ENCODE measurements at regions not wholly inside any gene's neighbourhood (a gene's known extent, or its start where the extent isn't known, plus 50 kb on each side); places are given as distances from the start of the nearest gene placed in this dataset.
"Not testable (repeated sequence)": the region's sequence is repeated elsewhere in the genome, so short reads cannot be mapped to it uniquely, and the experiment has no call there.

GRCh38 chr5:42309865-42310264 lies 113.4 kb upstream of the GHR start:
- Histone ChIP-seq H4K20me1 (ENCODE audit: low read depth) (no peaks in the 10 kb centered on the region), H3K36me3 (no peaks in the 10 kb centered on the region), H3K9me3 (ENCODE audit: low read depth) (no peaks in the 10 kb centered on the region), H2AFZ (replicated peaks) (no peak overlapping the region), H3K9ac (no peak overlapping the region), H3K79me2 (ENCODE audit: low read depth) (no peaks in the 10 kb centered on the region), H3F3A (ENCODE audit: low read depth) (no peaks in the 10 kb centered on the region), H3K27me3 (no peaks in the 10 kb centered on the region), H3K4me1 (no peaks in the 10 kb centered on the region), H3K4me2 (no peak overlapping the region), H3K4me3 (no peak overlapping the region), H3K27ac (no peak overlapping the region)
- no peak for DNase-seq (ENCODE audit: low spot score)
- Mint-ChIP-seq H3K27me3 (ENCODE audit: insufficient read depth, low read depth) (peaks cover 3% of the 10 kb centered on the region), H3K4me1 (no peaks in the 10 kb centered on the region), H3K4me3 (no peak overlapping the region), H3K36me3 (no peaks in the 10 kb centered on the region), H3K9me3 (no peaks in the 10 kb centered on the region), H3K27ac (no peak overlapping the region)
- TF ChIP-seq CTCF (IDR thresholded peaks at IDR 0.05): no peak
- TF ChIP-seq EZH2phosphoT487 (IDR thresholded peaks at IDR 0.05): no peak
- TF ChIP-seq EZH2 (IDR thresholded peaks at IDR 0.05): no peak

GRCh38 chr5:42315214-42315613 lies 108.0 kb upstream of the GHR start:
- H3K27me3 Mint-ChIP-seq (ENCODE audit: insufficient read depth, low read depth): peaks cover 3% of the 10 kb centered on the region
- H2AFZ ChIP-seq (replicated peaks): no peak overlapping the region
- no peaks in the 10 kb centered on the region for H3K36me3 ChIP-seq
- no peak overlapping the region for H3K9ac ChIP-seq
- peaks cover 13% of the 10 kb centered on the region for H3K9me3 Mint-ChIP-seq
- peaks cover 4% of the 10 kb centered on the region for H3K9me3 ChIP-seq (ENCODE audit: low read depth)
- H4K20me1 ChIP-seq (ENCODE audit: low read depth): no peaks in the 10 kb centered on the region
- no peaks in the 10 kb centered on the region for H3K36me3 Mint-ChIP-seq
- no peaks in the 10 kb centered on the region for H3F3A ChIP-seq (ENCODE audit: low read depth)
- no peak overlapping the region for H3K4me3 ChIP-seq
- no peaks in the 10 kb centered on the region for H3K4me1 ChIP-seq
- DNase-seq (ENCODE audit: low spot score): no peak
- no peaks in the 10 kb centered on the region for H3K79me2 ChIP-seq (ENCODE audit: low read depth)
- no peak for TF ChIP-seq CTCF (IDR thresholded peaks at IDR 0.05)
- no peak for TF ChIP-seq EZH2phosphoT487 (IDR thresholded peaks at IDR 0.05)
- no peak for TF ChIP-seq EZH2 (IDR thresholded peaks at IDR 0.05)
- H3K27ac ChIP-seq: no peak overlapping the region
- no peak overlapping the region for H3K27ac Mint-ChIP-seq
- H3K4me1 Mint-ChIP-seq: no peaks in the 10 kb centered on the region
- H3K27me3 ChIP-seq: no peaks in the 10 kb centered on the region
- no peak overlapping the region for H3K4me2 ChIP-seq
- no peak overlapping the region for H3K4me3 Mint-ChIP-seq

- no peak overlapping the region for H3K4me2 ChIP-seq
- TF ChIP-seq EZH2phosphoT487 (IDR thresholded peaks at IDR 0.05) (no peak), CTCF (IDR thresholded peaks at IDR 0.05) (no peak), EZH2 (IDR thresholded peaks at IDR 0.05) (no peak)
- H3K9me3 ChIP-seq (ENCODE audit: low read depth): peaks cover 4% of the 10 kb centered on the region
- no peak for DNase-seq (ENCODE audit: low spot score)
- peaks cover 13% of the 10 kb centered on the region for H3K9me3 Mint-ChIP-seq
- no peak overlapping the region for H3K4me3 Mint-ChIP-seq
- H3K9ac ChIP-seq: no peak overlapping the region
- no peaks in the 10 kb centered on the region for H3K36me3 ChIP-seq
- no peaks in the 10 kb centered on the region for H3K4me1 ChIP-seq
- peaks cover 3% of the 10 kb centered on the region for H3K27me3 Mint-ChIP-seq (ENCODE audit: insufficient read depth, low read depth)
- no peaks in the 10 kb centered on the region for H3K27me3 ChIP-seq
- no peak overlapping the region for H2AFZ ChIP-seq (replicated peaks)
- H3K27ac ChIP-seq: no peak overlapping the region
- no peaks in the 10 kb centered on the region for H4K20me1 ChIP-seq (ENCODE audit: low read depth)
- H3K36me3 Mint-ChIP-seq: no peaks in the 10 kb centered on the region
- no peaks in the 10 kb centered on the region for H3K79me2 ChIP-seq (ENCODE audit: low read depth)
- H3K4me1 Mint-ChIP-seq: no peaks in the 10 kb centered on the region
- H3K4me3 ChIP-seq: no peak overlapping the region
- H3K27ac Mint-ChIP-seq: no peak overlapping the region
- no peaks in the 10 kb centered on the region for H3F3A ChIP-seq (ENCODE audit: low read depth)
These were observed 105.7 kb upstream of the GHR start for GRCh38 chr5:42317575-42317974.

- H3K27me3 Mint-ChIP-seq (ENCODE audit: insufficient read depth, low read depth); H3K9me3 ChIP-seq (ENCODE audit: low read depth); H3K36me3 ChIP-seq; H3K4me3 Mint-ChIP-seq; H3F3A ChIP-seq (ENCODE audit: low read depth); H3K4me3 ChIP-seq; H3K4me1 ChIP-seq; H3K4me2 ChIP-seq; H4K20me1 ChIP-seq (ENCODE audit: low read depth); DNase-seq (ENCODE audit: low spot score); H3K27ac Mint-ChIP-seq; H2AFZ ChIP-seq (replicated peaks); H3K27ac ChIP-seq; H3K36me3 Mint-ChIP-seq; H3K79me2 ChIP-seq (ENCODE audit: low read depth); H3K9ac ChIP-seq; H3K4me1 Mint-ChIP-seq; H3K27me3 ChIP-seq: not testable (repeated sequence)
- peaks cover 13% of the 10 kb centered on the region for H3K9me3 Mint-ChIP-seq
These were observed 103.7 kb upstream of the GHR start for GRCh38 chr5:42319546-42319945.
